H1 (cell line): ENCODE measurements at regions not wholly inside any gene's neighbourhood (a gene's known extent, or its start where the extent isn't known, plus 50 kb on each side); places are given as distances from the start of the nearest gene placed in this dataset.

Experiments
- CTCF ChIA-PET: fragments of 300-600 bp; sonication (Branson Sonifier 250); formaldehyde crosslinking; loops from one replicate; lab custom pipeline; 2021; ENCODE audit not compliant: partially characterized antibody; lab: Charles Lee
- POLR2A ChIA-PET: fragments of 300-600 bp; sonication (Branson Sonifier 250); formaldehyde crosslinking; loops from one replicate; lab custom pipeline; 2021; ENCODE audit warnings: inconsistent platforms; ENCODE audit not compliant: partially characterized antibody; lab: Charles Lee
- DNase-seq, 2 experiments: peaks; one replicate each; pipeline versions ENCODE4 v3.0.0 to v3.0.0-alpha.2; 2010 to 2022; ENCODE audit warnings: low spot score in 2 of 2, low read depth in 1 of 2, mixed read lengths in 1 of 2
- FAIRE-seq: peaks from 2 replicates; lab custom pipeline; 2011; peaks lifted over from hg19 to GRCh38; lab: Jason Lieb, UNC
- H2AFZ ChIP-seq: 2 replicates; pipeline ENCODE4 v1.8.1; 2012; ENCODE audit warnings: low read length, inconsistent platforms
- H2AK5ac ChIP-seq: 2 replicates; pipeline ENCODE4 v1.6.1; 2013; ENCODE audit warnings: low read depth, low read length
- H2BK120ac ChIP-seq: replicated peaks from 2 replicates; pipeline ENCODE3; 2013; ENCODE audit warnings: low read depth, low read length, inconsistent platforms
- H2BK12ac ChIP-seq: 2 replicates; pipeline ENCODE4 v1.6.1; 2013; ENCODE audit warnings: low read depth, low read length
- H2BK15ac ChIP-seq: 2 replicates; pipeline ENCODE4 v1.6.1; 2013; ENCODE audit warnings: low read length
- H2BK20ac ChIP-seq: 2 replicates; pipeline ENCODE4 v1.6.1; 2013; ENCODE audit warnings: low read length
- H2BK5ac ChIP-seq: 2 replicates; pipeline ENCODE4 v1.6.1; 2013; ENCODE audit warnings: low read depth, low read length
- H3K14ac ChIP-seq: 2 replicates; pipeline ENCODE4 v1.6.1; 2013; ENCODE audit warnings: inconsistent platforms; ENCODE audit not compliant: insufficient read length
- H3K18ac ChIP-seq: 2 replicates; pipeline ENCODE4 v1.6.1; 2013; ENCODE audit warnings: low read length; ENCODE audit errors: extremely low read depth
- H3K23ac ChIP-seq: 2 replicates; pipeline ENCODE4 v1.6.1; 2013; ENCODE audit warnings: inconsistent platforms; ENCODE audit not compliant: insufficient read length
- H3K23me2 ChIP-seq: 2 replicates; pipeline ENCODE4 v1.6.1; 2013; ENCODE audit warnings: low read depth, low read length
- H3K27ac ChIP-seq: 2 replicates; pipeline ENCODE4 v1.6.1; 2011; ENCODE audit warnings: low read depth, low read length, inconsistent platforms
- H3K27me3 ChIP-seq, 4 experiments: replicated peaks in 1 of 4; 1 replicate in 1 of 4; 2 replicates in 3 of 4; pipeline versions ENCODE4 v1.6.1 to v1.8.1; 2011 to 2013; ENCODE audit warnings: low read length in 3 of 4, mild to moderate bottlenecking in 3 of 4, inconsistent platforms in 2 of 4, mixed read lengths in 2 of 4, moderate library complexity in 1 of 4; ENCODE audit not compliant: control insufficient read depth in 3 of 4, insufficient read depth in 3 of 4; ENCODE audit errors: extremely low read depth in 1 of 4
- H3K36me3 ChIP-seq, 4 experiments: 2 replicates each; pipeline versions ENCODE4 v1.6.1 to v1.8.1; 2011 to 2013; ENCODE audit warnings: mild to moderate bottlenecking in 4 of 4, low read length in 3 of 4, moderate library complexity in 2 of 4, control low read depth in 1 of 4, inconsistent platforms in 1 of 4; ENCODE audit not compliant: insufficient read depth in 4 of 4, control insufficient read depth in 2 of 4
- H3K4ac ChIP-seq: replicated peaks from 2 replicates; pipeline ENCODE3; 2013; ENCODE audit warnings: low read length, low read depth, mixed read lengths, inconsistent platforms; ENCODE audit not compliant: insufficient read length
- H3K4me1 ChIP-seq, 4 experiments: replicated peaks in 1 of 4; 1 replicate in 1 of 4; 2 replicates in 3 of 4; pipeline versions ENCODE4 v1.6.1 to v1.8.1; 2011 to 2013; ENCODE audit warnings: low read length in 3 of 4, inconsistent platforms in 2 of 4, mixed read lengths in 1 of 4; ENCODE audit not compliant: insufficient read depth in 4 of 4, control insufficient read depth in 3 of 4
- H3K4me2 ChIP-seq, 2 experiments: 2 replicates each; pipeline versions ENCODE4 v1.6.1 to v1.8.1; 2011 to 2013; ENCODE audit warnings: low read depth in 2 of 2, low read length in 2 of 2, control low read depth in 1 of 2, inconsistent platforms in 1 of 2, mild to moderate bottlenecking in 1 of 2; ENCODE audit not compliant: insufficient read depth in 1 of 2
- H3K4me3 ChIP-seq, 4 experiments: fragments of 200-600, 300-600 bp in 1 of 4; sonication (generic), shearing (Covaris generic), sonication (Bioruptor Twin) in 1 of 4; 2 replicates each; pipeline versions ENCODE4 v1.5.1 to v1.8.1; 2011 to 2016; ENCODE audit warnings: low read length in 4 of 4, low read depth in 3 of 4, control low read depth in 2 of 4, inconsistent platforms in 2 of 4, mild to moderate bottlenecking in 2 of 4, mixed read lengths in 1 of 4, moderate library complexity in 1 of 4; ENCODE audit not compliant: insufficient read depth in 2 of 4; ENCODE audit errors: extremely low read depth in 1 of 4
- H3K56ac ChIP-seq: replicated peaks from 2 replicates; pipeline ENCODE3; 2013; ENCODE audit warnings: low read depth, mild to moderate bottlenecking, mixed read lengths, low read length, inconsistent platforms; ENCODE audit not compliant: insufficient read length
- H3K79me1 ChIP-seq: 2 replicates; pipeline ENCODE4 v1.6.1; 2013; ENCODE audit warnings: low read depth, low read length, control low read depth
- H3K79me2 ChIP-seq, 2 experiments: 2 replicates each; pipeline versions ENCODE4 v1.6.1 to v1.8.1; 2012 to 2013; ENCODE audit warnings: low read length in 2 of 2, mild to moderate bottlenecking in 2 of 2, inconsistent platforms in 1 of 2; ENCODE audit not compliant: insufficient read depth in 2 of 2, control insufficient read depth in 1 of 2
- H3K9ac ChIP-seq, 4 experiments: replicated peaks in 1 of 4; 1 replicate in 1 of 4; 2 replicates in 3 of 4; pipeline versions ENCODE4 v1.6.1 to v1.8.1; 2011 to 2013; ENCODE audit warnings: low read depth in 3 of 4, low read length in 3 of 4, control low read depth in 2 of 4, mild to moderate bottlenecking in 2 of 4, moderate library complexity in 2 of 4, inconsistent platforms in 1 of 4; ENCODE audit errors: extremely low read depth in 1 of 4
- H3K9me3 ChIP-seq, 2 experiments: 2 replicates each; pipeline versions ENCODE4 v1.6.1 to v1.8.1; 2012 to 2013; ENCODE audit warnings: mild to moderate bottlenecking in 2 of 2, moderate library complexity in 2 of 2, control low read depth in 1 of 2, inconsistent platforms in 1 of 2, low read depth in 1 of 2, low read length in 1 of 2, mixed read lengths in 1 of 2; ENCODE audit not compliant: insufficient read depth in 2 of 2
- H4K20me1 ChIP-seq, 2 experiments: replicated peaks in 1 of 2; 2 replicates each; pipeline versions ENCODE3 to v1.8.1; 2011 to 2013; ENCODE audit warnings: inconsistent platforms in 2 of 2, low read length in 2 of 2, mild to moderate bottlenecking in 1 of 2; ENCODE audit not compliant: insufficient read depth in 2 of 2, control insufficient read depth in 1 of 2
- H4K5ac ChIP-seq: 2 replicates; pipeline ENCODE4 v1.6.1; 2013; ENCODE audit warnings: low read length, low read depth, mixed read lengths, inconsistent platforms; ENCODE audit not compliant: insufficient read length
- H4K8ac ChIP-seq: 2 replicates; pipeline ENCODE4 v1.8.0; 2013; ENCODE audit warnings: mild to moderate bottlenecking, moderate library complexity, low read length, inconsistent platforms; ENCODE audit not compliant: insufficient read depth; ENCODE audit errors: extremely low read depth
- H4K91ac ChIP-seq: replicated peaks from 2 replicates; pipeline ENCODE3; 2013; ENCODE audit warnings: low read length, mixed read lengths, inconsistent platforms; ENCODE audit not compliant: insufficient read length
- ATF2 ChIP-seq: IDR thresholded peaks from 2 replicates; pipeline ENCODE4 v1.6.1; 2012; ENCODE audit warnings: low read length, inconsistent platforms
- CREB1 ChIP-seq: IDR thresholded peaks from 2 replicates; pipeline ENCODE4 v1.6.1; 2012; ENCODE audit warnings: inconsistent platforms
- HDAC2 ChIP-seq, 2 experiments: fragments of 300-600 bp in 1 of 2; sonication (generic) in 1 of 2; IDR thresholded peaks; 2 replicates each; pipeline ENCODE4 v1.6.1; 2011 to 2012; ENCODE audit warnings: low read depth in 2 of 2, low read length in 2 of 2, mild to moderate bottlenecking in 2 of 2, moderate library complexity in 2 of 2, borderline replicate concordance in 1 of 2, inconsistent platforms in 1 of 2
- KDM4A ChIP-seq: IDR thresholded peaks from one replicate; pipeline ENCODE4 v1.7.1; 2012; ENCODE audit warnings: low read depth, mild to moderate bottlenecking, moderate library complexity, low read length, inconsistent platforms; ENCODE audit not compliant: severe bottlenecking
- NRF1 ChIP-seq: IDR thresholded peaks from 2 replicates; pipeline ENCODE4 v1.6.1; 2011; ENCODE audit warnings: mild to moderate bottlenecking, low read depth, low read length, improper control_type of control experiment
- RBBP5 ChIP-seq: IDR thresholded peaks from 2 replicates; pipeline ENCODE4 v1.7.1; 2012; ENCODE audit warnings: low read depth, mild to moderate bottlenecking, inconsistent platforms, low read length, moderate library complexity, borderline replicate concordance
- TAF1 ChIP-seq: IDR thresholded peaks from 2 replicates; pipeline ENCODE4 v1.6.1; 2011; ENCODE audit warnings: mild to moderate bottlenecking, low read depth, low read length
- WGBS, 2 experiments: shearing (Covaris generic) in 1 of 2; methylation state at CpG; one replicate each; pipeline versions ENCODE4 v1.1.6 to v1.1.7; 2013 to 2015; ENCODE audit warnings: low lambda C conversion rate in 2 of 2, mixed read lengths in 2 of 2, inconsistent platforms in 1 of 2, low coverage in 1 of 2, missing lambda C conversion rate in 1 of 2; ENCODE audit not compliant: insufficient replicate concordance in 2 of 2, insufficient coverage in 1 of 2, insufficient read length in 1 of 2; ENCODE audit errors: extremely low coverage in 1 of 2, missing lambda C conversion rate in 1 of 2; 5-methylcytosine and 5-hydroxymethylcytosine counted together
- TF ChIP-seq, protein P1 (sequence below): IDR thresholded peaks from 2 replicates; pipeline ENCODE4 v1.6.1; 2012; ENCODE audit warnings: inconsistent platforms

DNA sequence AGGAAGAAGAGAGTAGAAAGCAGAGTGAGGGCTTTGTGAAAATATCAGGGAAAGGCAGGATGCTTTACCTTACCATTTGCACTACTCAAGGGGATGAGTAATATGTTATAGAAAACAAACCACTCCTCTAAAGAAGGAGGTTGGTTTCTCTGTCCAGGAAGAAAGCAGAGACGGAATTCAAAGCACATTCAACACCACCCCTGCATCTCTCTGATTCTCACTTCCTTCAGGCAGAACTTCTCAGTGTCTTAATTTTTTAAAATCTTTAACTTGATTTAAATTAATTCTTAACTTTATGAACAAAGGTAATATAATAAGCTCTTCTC is 82.4 kb downstream of the NR2F2 start:
- no peak overlapping the region for H2BK5ac ChIP-seq
- no peak overlapping the region for H3K56ac ChIP-seq
- no peaks in the 10 kb centered on the region; a peak in 1 of 4 replicates for H3K9me3 ChIP-seq
- no peak overlapping the region for H3K4me3 ChIP-seq
- H2BK12ac ChIP-seq: no peak overlapping the region
- WGBS, 2 experiments: 11% methylated on average over 1 of the region's 1 CpG; no CpG with 5 or more reads in 1 of the 2 experiments
- no peak overlapping the region for H2BK120ac ChIP-seq
- H3K4me1 ChIP-seq: peaks cover 0 to 10% (median 6%) of the 10 kb centered on the region in 4 experiments; a peak in 6 of 7 replicates
- H3K27ac ChIP-seq: no peak overlapping the region
- POLR2A ChIA-PET: no interaction called here
- H4K5ac ChIP-seq: no peak overlapping the region
- H3K14ac ChIP-seq: no peak overlapping the region
- H3K23ac ChIP-seq: no peak overlapping the region
- no peak overlapping the region for H2BK20ac ChIP-seq
- no peaks in the 10 kb centered on the region for H3K79me1 ChIP-seq
- H2BK15ac ChIP-seq: no peak overlapping the region
- H2AFZ ChIP-seq: no peak overlapping the region
- H3K4ac ChIP-seq: no peak overlapping the region
- no peak overlapping the region for H3K18ac ChIP-seq
- H3K79me2 ChIP-seq: no peaks in the 10 kb centered on the region
- FAIRE-seq: no peak
- CTCF ChIA-PET: interaction anchor here (1.2 to 1.4 kb wide), 2 partner anchors 46 to 56 kb away, joined by 3 to 4 read pairs; no protein-coding TSS in a partner anchor
- no peak overlapping the region for H3K4me2 ChIP-seq
- peaks cover 22 to 31% of the 10 kb centered on the region in 2 experiments for H4K20me1 ChIP-seq
- no peak for DNase-seq
- H3K9ac ChIP-seq: no peak overlapping the region
- H4K8ac ChIP-seq: no peak overlapping the region
- peaks cover 0 to 2% (median 0%) of the 10 kb centered on the region in 4 experiments; a peak in 1 of 8 replicates for H3K36me3 ChIP-seq
- peaks cover 96 to 100% (median 99%) of the 10 kb centered on the region in 4 experiments for H3K27me3 ChIP-seq
- no peak overlapping the region for H4K91ac ChIP-seq
- no peak overlapping the region for H2AK5ac ChIP-seq
- H3K23me2 ChIP-seq: no peaks in the 10 kb centered on the region; the same call in 1 of the 2 replicates
- TF ChIP-seq TAF1 (no peak), NRF1 (no peak), ATF2 (no peak), RBBP5 (no peak), HDAC2 (IDR thresholded peaks at IDR 0.05; ENCODE audit: borderline replicate concordance in 1 of 2, low read depth in 2 of 2, low read length in 2 of 2) (no peak), CREB1 (no peak), KDM4A (no peak)
- TF ChIP-seq, protein P1, sequence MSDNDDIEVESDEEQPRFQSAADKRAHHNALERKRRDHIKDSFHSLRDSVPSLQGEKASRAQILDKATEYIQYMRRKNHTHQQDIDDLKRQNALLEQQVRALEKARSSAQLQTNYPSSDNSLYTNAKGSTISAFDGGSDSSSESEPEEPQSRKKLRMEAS: no peak
